Cardiac fibroblast (primary cell): ENCODE measurements at regions not wholly inside any gene's neighbourhood (a gene's known extent, or its start where the extent isn't known, plus 50 kb on each side); places are given as distances from the start of the nearest gene placed in this dataset.
"Not testable (repeated sequence)": the region's sequence is repeated elsewhere in the genome, so short reads cannot be mapped to it uniquely, and the experiment has no call there.

Experiments used
- DNase-seq, 2 donors: peaks; one replicate each; pipeline versions ENCODE4 v3.0.0 to v3.0.0-alpha.2; 2010; ENCODE audit warnings: low read depth in 2 of 2
- H3K4me3 ChIP-seq, 2 donors: replicated peaks in 1 of 2; 1 replicate in 1 of 2; 2 replicates in 1 of 2; pipeline ENCODE4 v1.5.1; 2011; ENCODE audit warnings: low read depth in 2 of 2, low read length in 2 of 2, mild to moderate bottlenecking in 2 of 2, moderate library complexity in 1 of 2
- TF ChIP-seq, protein P1 (sequence below): IDR thresholded peaks from one replicate; pipeline ENCODE4 v1.5.1; 2011; ENCODE audit warnings: low read depth, mild to moderate bottlenecking, low read length, inconsistent platforms

DNA sequence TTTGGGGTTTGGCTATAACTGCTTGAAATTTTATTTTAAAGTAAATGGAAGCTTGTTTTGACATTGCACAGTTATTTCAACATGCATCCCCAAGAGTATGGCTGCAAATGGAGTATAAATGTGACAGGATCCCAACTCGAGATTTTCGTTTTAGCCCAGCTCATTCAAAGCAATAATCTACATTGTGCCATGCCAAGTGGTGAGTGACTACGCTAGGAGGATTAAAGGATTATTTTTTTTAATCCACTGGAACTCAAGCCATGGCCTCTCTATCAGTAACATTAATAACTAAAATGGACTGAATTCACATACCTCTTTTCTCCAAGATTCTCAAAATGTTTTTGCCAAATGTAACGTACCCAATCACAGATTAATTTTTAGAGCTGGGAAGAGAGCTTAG, 60.6 kb upstream of the AUTS2 start:
- no peak overlapping the region for H3K4me3 ChIP-seq
- DNase-seq = no peak
- TF ChIP-seq, protein P1, sequence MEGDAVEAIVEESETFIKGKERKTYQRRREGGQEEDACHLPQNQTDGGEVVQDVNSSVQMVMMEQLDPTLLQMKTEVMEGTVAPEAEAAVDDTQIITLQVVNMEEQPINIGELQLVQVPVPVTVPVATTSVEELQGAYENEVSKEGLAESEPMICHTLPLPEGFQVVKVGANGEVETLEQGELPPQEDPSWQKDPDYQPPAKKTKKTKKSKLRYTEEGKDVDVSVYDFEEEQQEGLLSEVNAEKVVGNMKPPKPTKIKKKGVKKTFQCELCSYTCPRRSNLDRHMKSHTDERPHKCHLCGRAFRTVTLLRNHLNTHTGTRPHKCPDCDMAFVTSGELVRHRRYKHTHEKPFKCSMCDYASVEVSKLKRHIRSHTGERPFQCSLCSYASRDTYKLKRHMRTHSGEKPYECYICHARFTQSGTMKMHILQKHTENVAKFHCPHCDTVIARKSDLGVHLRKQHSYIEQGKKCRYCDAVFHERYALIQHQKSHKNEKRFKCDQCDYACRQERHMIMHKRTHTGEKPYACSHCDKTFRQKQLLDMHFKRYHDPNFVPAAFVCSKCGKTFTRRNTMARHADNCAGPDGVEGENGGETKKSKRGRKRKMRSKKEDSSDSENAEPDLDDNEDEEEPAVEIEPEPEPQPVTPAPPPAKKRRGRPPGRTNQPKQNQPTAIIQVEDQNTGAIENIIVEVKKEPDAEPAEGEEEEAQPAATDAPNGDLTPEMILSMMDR = no peak

DNA sequence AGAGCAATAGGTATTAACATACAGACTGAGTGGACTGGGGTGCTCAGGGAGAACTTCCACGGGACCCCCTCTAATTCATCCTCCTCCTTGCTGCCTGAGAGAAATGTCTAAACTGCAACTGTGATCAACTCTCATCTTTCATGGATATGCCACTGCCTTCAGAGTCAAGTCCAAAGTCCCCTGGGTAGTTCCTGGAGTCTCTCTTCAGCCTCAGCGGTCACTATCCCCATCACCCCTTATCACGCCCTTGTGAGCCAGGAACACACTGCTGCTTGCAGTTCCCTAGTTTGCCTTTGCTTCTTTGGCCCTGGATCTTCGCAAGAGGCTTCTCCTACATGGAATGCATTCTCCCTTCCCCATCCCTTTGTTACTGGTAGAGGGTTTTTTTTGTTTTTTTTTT, 58.7 kb upstream of the AUTS2 start:
- TF ChIP-seq, protein P1 = no peak
- H3K4me3 ChIP-seq = no peak overlapping the region
- no peak for DNase-seq

DNA sequence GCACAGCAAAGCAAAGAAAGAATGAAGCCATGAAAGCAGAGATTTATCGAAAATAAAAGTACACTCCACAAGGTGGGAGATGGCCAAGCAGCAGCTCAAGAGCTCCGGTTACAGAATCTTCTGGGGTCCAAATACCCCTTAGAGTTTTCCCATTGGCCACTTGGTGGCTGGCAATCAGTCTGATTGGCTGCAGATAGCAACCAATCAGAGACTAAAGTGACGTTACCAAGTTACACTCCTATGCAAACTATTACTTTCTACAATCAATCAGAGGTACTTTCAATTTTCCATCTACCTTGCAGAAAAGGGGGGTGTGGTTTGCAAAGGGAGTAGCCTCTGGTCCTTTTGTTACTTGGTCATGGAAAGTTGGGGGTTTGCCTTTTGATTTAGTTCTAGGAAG, 58.0 kb upstream of the AUTS2 start:
- no peak overlapping the region for H3K4me3 ChIP-seq
- TF ChIP-seq, protein P1 = no peak
- DNase-seq = no peak

DNA sequence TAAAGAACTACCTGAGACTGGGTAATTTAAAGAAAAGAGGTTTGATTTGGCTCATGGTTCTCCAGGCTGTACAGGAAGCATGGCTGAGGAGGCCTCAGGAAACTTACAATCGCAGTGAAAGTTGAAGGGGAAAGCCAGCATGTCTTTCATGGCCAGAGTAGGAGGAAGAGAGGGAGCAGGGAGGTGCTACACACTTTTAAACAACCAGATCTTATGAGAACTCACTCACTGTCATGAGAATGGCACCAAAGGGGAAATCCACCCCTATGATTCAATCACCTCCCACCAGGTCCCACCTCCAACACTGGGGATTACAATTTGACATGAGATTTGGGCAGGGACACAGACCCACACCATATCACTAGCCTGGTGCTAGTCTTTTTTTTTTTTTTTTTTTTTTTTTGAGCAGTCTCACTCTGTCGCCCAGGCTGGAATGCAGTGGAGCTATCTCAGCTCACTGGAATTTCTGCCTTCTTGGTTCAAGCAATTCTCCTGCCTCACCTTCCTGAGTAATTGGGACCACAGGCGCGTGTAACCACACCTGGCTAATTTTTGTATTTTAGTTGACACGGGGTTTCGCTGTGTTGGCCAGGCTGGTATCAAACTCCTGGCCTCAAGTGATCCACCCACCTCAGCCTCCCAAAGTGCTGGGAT, 56.4 kb upstream of the AUTS2 start:
- H3K4me3 ChIP-seq, DNase-seq: not testable (repeated sequence)

GRCh38 chr7:69545175-69545574, 53.1 kb upstream of the AUTS2 start:
- TF ChIP-seq, protein P1 = no peak
- no peak for DNase-seq
- no peak overlapping the region for H3K4me3 ChIP-seq
